Left renal pelvis (tissue), 4 donors: ENCODE measurements at regions not wholly inside any gene's neighbourhood (a gene's known extent, or its start where the extent isn't known, plus 50 kb on each side); places are given as distances from the start of the nearest gene placed in this dataset.

Experiments used
- DNase-seq, 4 donors: peaks; one replicate each; pipeline ENCODE4 v3.0.0-alpha.2; 2013; ENCODE audit warnings: low read depth in 4 of 4, low spot score in 3 of 4

DNA sequence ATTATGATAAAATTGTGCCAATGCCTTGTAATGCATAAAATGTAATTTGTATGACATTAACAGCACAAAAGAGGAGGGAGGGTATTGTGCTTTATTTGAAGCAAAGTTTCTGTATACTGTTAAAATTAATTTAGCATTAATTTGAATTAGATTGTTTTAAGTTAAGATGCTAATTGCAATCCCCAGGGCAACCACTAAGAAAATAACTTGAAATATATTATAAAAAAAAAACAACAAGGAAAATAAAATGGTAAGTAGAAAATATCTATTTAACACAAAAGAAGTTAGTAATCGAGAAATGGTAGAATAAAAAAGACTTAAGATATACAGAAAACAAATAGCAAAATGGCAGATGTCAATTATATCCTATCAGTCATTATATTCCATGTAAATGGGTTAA, 131.4 kb upstream of the KAZN start:
- no peak for DNase-seq

DNA sequence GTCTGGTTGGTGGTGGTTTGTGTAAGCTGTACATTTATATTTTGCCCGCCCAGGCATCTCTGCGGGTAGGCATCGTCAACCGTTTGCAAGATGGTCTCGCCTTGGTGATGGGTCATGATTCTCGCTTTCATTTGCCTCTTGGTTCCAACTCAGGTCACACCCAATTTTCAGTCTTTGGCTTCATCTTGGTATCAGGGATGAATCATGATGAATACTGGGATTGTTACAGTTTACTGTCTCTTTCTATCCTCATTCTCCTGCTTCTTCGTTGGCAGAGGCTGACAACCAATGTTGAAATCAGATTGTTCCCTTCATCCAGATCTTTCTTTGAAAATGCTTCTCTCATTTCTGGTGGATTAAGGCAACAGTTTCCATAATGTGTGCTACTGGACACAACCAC, 129.7 kb upstream of the KAZN start:
- no peak for DNase-seq

DNA sequence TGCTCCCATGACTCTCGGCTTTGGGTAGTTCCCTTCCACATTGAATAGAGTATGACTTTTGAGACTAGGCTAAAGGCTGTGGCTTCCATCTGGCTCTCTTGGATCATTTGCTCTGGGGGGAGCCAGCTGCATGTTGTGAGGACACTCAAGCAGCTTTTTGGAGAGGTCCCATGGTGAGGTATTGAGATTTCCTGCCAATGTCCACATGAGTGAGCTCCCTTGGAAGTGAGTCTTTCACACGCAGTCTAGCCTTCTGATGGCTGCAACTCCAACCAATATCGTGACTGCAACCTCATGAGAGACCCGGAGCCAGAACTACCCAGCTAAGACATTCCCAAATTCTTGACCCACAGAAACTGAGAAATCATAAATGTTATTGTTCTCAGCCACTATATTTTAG, 127.7 kb upstream of the KAZN start:
- no peak for DNase-seq

DNA sequence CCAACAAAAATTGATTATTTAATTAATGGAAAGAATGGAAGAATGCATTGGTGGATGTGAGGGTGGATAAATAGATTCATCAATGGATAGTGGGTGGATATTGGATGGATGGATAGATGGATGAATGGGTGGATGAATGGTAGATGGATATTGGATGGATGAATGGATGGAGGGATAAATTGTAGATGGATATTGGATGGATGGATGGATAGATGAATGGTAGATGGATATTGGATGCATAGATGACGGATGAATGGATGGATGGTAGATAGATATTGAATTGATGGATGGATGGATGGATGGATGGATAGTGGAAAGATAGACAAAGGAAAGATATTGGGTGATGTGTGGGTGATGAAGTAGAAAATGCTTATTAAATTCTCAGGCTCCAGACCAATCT, 123.6 kb upstream of the KAZN start:
- no peak for DNase-seq

DNA sequence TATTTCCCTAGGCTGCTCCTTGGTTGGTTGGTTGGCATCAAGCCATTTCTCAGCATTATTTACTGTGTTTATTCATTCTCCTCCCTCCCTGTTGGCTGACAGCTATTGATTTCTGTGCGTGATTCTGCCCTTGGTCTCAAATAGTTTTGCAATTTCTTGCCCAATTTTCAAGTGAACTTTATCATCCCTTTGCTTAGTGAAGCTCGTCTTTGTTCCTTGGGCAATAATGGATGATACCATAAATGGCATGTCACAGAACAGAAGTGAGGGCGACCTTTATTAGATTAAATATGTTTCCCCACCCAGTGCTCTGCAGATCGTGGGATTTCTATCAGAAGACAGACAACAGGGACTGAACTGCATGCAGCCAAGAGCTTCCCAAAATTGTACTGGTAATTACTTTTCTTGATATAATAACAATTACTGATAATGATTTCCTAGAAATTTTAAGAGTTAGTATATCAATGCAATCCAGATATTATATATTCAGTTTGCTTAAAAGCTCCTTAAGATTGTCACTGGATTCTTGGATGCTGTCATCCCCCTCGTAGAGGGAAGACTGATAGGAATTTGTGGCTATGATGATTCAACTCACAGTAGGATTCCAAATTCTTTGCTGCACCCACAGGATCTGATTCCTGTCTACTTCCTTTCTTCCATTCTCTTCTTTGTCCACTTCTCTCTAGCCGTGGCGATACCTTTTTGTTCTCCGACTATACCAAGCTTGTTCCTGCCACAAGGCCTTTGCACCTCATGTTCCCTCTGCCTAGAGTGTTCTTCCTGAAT, 122.1 kb upstream of the KAZN start:
- no peak for DNase-seq

DNA sequence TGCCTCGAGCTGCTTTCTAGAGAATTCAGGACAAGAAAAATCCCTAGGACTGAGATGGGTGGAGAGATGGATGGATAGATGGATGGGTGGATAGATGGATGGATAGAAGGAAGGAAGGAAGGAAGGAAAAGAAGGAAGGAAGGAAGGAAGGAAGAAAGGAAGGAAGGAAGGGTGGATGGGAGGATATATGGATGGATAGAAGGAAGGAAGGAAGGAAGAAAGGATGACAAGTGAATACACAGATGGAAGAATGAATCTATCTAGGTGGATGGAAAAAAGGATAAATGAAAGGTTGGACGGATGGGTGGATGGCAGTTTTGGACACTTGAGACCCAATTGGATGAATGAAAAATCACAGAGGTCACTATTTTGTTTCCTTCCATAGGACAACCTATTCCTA, 120.4 kb upstream of the KAZN start:
- no peak for DNase-seq

DNA sequence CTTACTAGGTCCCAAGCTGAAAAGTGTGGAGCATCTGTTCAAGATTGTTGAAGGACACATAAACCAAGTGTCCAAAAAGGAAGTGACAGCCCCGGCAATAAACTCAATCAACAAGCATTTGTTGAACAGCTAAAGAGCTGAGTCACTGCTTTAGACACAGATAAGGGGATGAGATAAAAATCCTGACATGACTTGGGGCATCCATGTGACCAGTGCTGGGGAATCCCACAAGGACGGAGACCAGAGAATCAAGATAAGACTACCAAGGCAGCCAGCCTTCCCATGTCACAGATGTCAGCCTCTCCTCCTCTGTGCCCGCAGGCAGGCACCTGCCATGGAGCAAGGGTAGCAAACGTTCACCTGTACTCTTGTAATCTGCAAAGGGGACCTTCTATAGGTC, 118.6 kb upstream of the KAZN start:
- DNase-seq, result no peak

DNA sequence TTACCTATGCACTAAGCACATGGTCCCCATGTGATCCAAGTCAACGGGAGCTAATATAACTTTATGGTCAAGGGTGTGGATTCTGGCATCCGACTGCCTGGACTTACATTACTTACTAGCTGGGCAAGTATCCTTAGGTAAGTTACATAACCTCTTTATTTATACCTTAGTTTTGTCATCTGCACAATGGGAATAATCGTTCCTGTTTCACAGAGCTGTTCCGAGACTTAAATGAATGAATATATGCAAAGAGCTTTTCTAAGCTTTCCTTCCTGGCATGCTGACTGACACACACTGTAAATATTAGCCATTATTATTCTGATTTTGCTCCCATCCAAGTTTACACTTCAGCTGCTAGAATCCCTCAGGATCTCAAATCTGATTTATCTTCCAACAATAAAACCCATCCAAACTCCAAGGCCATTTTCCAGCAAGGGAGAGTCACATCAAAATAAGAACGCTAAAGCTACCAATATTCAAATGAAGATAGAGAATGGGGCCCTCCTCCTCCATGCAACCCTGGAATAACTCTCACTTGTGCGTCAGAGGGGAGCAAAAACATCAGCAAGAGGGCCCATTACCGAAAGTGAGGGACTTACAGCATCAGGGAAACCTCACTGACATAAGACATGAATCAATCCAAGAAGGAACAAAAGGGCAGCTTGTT, 115.6 kb upstream of the KAZN start:
- no peak for DNase-seq

DNA sequence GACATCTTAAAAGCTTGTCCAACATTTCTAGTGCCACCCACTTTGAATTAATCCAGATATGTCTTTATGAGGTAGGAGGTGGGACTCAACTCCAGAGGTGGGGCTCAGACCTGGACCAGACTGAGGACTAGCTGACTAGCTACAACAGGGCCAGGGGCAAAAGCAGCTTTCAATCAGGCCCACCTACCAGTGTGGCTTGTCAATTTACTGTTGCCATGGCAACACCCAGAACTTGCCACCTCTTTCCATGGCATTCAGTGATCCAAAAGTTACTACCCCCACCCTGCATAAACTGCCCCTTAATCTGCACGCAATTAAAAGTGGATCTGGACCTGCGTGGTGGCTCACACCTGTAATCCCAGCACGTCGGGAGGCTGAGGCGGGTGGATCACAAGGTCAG, 113.2 kb upstream of the KAZN start:
- DNase-seq, result no peak

DNA sequence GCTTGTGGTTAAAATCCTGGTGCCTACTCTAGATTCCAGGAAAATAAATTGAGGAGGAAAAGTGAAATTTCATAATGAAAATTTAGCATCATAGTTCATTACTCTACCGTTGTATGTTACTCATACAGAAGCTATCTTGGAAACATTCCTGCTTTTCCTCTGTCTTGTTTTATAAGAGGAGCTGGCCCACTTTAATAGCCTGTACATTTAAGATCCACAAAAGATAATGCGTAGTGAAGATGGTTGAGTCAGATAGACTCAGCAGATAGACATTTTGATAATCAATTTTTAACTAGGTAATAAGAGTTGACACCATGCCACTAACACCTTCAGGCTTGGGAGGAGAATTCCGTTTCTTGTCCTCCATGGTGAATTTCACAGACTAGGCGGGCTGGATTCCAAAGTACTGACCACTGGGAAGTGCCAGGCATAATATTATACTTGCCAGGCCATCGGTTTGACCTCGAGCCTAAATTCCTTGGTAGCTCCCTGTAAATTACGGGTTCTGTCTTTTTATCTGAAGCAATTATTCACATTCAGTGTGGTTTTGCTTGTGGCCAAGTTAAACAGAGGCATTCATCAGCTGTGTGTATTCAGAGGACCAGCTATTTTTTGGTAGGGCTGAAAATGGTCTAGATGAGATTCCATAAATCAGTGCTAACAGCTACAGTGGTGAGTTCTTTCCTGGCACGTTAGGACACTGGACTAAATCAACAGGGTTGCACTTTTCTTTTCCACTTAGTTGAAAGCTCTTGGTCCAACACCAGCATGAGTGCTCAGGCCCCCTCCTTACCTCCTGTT, 111.9 kb upstream of the KAZN start:
- no peak for DNase-seq

DNA sequence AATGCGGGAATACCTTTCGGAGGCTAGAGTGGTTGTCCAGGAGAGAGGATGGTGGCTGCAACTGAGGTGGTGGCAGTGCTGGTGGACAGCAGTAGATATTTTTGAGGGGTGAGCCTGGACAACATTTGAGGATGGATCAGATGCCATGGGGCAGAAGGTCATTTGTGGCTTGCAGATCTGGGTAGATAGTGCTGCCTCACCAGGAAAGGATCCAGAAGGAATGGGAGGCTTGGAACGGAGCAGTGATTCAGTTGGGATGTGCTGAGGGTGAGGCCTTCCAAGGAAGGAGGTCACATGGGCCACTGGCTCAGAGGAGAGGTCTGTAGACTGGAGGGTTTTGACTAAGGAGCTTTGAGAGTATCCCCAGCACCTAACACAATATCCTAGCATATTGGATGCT, 110.8 kb upstream of the KAZN start:
- no peak for DNase-seq

DNA sequence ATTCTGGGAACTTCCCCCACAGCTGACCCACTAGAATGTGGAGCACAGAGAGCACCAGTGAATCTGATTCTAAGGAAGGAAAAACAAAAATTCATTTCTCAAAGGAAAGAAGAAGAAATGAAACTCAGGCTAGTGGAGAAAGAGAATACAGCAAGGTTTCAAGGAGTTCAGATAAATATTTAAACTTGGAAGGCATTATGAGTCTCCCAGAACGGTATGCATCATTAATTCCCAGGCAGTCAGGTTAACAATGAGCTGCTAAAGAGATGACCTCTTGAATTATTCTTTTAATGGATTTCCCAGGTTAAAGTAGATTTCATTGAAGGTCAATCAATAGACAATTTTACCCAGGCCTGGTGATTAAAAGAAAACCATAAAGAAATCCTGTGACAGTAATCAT, 103.6 kb upstream of the KAZN start:
- DNase-seq, result no peak

DNA sequence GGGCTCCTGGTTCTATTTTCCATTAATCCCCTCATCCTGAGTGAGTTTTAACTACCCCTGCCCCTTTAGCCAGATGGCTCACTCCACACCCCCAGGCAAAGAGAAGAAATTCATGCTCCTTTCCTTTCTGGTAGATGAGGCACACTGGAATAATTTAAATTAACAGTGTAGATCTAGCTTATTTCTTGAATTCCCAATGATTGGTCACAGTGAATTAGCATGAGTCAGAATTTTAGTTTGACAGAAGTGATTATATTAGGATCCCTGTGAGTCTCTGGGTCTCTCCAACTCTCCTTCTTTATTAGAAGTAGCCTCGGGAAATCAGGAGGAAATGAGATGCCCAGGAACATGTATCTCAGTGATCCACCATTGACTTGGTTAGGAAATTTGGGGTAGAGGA, 103.1 kb upstream of the KAZN start:
- DNase-seq, result no peak

DNA sequence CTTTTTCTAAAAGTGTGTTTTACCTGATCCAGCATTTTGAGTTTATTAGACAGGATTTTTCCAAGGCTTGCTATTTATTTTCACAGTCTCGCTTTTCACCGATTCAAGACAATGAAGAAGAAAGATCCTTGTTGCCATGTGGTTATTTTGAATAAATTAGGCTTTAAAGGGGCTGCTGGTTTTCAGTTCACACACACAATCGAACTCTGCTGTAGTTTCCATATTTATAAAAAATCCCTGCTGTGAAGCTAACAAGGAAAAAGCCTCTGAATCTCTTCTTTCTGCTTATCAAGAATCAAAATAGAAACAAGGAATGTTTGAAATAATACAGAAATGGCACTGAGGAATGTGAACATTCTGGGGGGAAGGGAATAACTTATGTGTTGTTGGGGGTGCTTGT, 102.5 kb upstream of the KAZN start:
- DNase-seq, result no peak

DNA sequence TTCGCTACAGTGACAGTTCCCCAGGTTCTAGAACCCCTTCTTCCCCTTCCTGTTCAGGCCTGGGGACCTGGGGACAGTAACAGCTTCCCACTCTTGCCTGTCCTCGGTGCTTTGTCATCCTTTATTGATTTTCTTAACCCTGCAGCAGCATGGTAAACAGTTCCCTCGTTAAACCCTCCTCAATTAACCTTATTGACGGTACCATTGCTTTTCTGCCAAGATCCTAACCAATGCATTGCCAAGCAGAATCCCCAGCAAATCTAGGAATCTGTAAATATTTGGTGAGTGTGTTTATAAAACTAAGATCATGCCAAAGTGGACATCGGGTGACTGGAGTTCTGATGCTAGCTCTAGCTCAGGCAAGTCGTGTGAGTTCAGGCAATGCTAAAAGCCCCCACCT, 99.6 kb upstream of the KAZN start:
- DNase-seq, result no peak

DNA sequence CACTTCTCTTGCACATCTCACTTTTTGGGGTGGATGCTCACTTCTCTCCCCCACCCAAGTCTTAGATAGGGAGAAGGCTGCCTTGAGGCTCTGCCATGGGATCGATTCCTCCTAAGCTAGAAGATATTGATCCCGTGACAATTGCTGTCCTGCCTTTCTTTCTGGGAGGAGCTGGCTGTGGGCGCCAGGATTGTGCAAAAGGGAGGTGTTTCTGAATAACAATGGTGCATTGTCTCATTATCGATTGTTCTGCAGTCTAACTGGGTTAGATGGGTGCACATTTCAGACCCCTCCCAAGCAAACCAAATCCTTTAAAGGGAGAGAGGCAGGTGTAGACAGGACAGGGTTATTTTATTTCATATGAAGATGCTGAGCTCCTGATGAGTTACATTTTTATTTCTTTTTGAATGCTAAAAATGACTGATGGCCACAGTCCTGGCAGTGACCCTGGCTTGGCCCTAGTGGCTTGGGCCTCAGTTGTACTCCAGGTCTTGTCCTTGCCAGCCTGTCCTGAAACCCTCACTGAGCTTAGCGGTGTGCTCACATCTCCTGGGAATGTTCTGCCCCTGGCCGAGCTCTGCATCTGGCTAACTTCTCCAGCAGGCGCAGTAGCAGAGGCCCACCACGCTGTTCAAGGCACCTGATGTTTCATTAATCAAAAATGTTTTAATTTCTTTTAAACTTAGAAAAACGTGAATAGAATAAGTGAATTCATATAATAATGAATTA, 99.0 kb upstream of the KAZN start:
- DNase-seq, result no peak

DNA sequence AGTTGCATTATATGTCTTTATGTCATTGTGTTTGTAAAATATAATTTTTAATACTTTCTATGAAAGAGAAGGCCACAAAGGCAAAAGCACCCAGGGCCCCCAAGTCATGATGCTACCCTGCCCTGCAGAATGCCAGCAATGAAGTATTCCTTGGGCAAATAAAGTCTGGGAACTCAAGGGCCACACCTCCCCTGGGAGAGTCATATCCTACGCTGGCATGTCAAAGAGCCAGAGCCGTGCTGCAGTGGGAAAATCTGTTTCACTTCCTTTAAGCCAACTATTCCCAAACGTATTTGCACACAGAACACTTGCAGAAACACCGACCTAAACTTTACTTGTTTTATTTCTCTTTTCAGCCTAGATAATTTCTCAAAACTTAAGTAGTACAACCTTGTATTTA, 98.4 kb upstream of the KAZN start:
- DNase-seq, result no peak

DNA sequence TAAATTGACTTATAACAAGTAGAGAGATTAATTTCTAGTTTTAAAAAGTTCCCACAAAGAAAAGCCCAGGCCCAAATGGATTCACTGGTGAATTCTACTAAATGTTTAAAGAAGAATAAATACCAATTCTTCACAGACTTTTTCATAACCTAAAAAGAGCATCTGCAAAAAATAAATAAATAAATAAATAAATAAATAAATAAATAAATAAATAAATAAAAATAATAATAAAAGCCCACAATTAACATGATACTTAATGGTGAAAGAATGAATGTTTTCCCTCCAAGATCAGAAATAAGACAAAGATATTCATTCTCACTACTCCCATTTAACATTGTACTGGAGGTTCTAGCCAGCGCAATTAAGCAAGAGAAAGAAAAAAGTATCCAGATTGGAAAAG, 97.6 kb upstream of the KAZN start:
- no peak for DNase-seq

DNA sequence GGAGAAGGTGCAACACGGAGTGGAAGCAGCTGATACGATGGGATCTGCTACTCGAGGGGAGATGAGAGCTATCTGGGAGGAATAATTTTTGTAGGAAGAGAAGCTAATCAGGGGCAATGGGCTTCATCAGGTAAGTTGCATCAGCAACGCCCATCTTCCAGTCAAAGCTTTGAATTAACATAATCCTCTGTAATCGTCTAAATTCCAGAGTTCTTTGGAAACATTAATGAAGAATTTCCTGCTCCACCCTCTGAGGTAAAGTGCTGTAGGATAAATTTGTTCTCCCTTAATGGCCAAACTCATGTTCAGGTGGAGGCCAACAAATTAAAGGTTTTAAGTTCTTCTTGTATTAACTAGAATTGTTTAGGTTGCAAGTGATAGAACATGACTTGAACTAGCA, 94.0 kb upstream of the KAZN start:
- DNase-seq, result no peak

DNA sequence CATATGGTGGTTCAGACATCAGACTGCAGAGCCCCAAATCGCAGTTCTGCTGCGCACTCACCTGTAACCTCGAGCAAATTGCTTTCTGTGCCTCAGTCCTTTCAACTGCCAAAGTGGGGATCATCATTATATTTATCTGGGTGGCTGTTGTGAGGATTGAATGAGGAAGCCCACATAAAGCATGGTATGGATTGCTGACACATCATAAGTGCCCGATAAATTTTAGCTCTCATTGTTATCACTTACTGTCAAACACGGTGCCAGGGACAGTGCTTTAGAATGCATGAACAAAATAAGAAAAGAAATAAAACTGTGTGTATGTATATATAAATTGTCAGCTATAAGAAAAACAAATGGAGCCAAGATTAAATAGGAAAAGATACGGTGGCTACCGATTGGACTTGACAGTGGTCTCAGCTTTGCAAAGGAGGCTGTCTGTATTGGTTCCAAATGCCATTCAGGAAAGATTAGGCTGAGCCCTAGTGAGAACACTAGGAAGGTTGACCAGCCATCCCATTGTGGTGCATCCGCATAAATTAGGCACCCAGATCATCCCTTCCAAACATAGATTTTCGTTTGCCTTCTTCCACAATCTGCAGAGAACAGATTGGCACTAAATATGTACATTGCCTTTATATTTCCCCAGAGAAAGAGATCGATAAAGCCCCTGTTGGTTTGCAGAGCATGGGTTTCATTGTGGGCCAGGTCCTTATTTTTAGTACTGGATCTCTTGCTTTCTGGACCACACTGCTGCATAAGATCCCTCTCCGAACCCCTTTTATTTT, 91.8 kb upstream of the KAZN start:
- no peak for DNase-seq
